ENCODE measurements at regions not wholly inside any gene's neighbourhood (a gene's known extent, or its start where the extent isn't known, plus 50 kb on each side); places are given as distances from the start of the nearest gene placed in this dataset.

DNA sequence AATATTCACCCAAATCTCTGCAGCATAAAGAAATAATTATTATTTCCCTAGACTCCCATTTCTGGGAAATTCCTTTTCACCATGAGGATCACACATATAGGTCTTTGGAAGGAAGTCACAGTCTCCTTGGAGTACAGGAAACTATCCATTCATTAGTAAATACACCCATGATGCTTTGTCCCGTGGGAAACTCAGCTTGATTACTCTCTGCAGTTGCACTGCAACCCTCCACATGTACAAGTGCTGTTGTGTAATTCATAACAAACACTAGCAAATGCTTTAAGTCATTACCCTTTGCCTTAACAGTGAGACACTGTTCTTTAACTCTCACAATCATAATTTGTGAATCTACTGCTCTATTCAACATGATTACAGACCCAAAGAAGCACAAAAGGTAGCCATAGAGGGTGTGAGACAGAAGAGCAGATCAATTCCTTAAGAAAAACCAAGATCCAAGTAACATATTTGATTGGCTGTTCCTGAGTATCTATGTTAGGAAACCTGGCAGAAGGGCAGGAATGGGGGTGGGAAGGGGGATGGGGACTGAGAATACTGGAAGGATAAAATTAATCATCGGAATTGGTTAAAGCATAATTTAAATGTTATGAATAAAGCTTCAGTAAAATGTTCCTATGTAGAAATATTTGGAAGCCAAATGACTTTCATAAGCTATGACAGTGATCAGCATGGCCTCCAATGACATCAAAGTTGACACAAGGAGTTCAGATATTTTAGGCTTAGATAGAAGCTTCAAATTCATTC lies 268.0 kb downstream of the HACE1 start:
- in situ Hi-C loops (cut with HindIII; ENCODE audit: low pct_ligation_motif_present, low pct_unique_long_range_greater_than_20kb, low sequenced_read_pairs) = no loop called here

DNA sequence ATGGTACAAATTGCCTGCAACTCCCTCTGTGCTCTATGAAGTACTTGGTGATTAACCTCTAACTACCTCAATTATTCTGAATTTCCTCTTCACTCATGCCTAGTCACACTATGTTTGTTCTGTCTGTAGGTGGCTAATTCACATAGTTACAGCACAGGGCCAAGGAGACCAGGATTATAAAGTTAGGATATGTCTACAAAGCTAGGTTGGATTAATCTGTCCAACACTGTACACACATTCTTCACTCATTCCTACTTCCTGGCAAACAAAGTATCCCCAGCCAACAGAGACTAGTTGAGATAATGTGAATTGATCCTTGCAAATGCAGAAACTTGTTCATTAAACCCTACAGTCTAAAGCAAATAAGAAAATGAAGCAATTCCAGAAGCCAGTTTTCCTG lies 269.8 kb downstream of the HACE1 start:
- in situ Hi-C loops (cut with HindIII; ENCODE audit: low pct_ligation_motif_present, low pct_unique_long_range_greater_than_20kb, low sequenced_read_pairs) = no loop called here
- DNase-seq = no peak

More for the DNA sequence above, 268.0 kb downstream of the HACE1 start:
- DNase-seq = no peak

DNA sequence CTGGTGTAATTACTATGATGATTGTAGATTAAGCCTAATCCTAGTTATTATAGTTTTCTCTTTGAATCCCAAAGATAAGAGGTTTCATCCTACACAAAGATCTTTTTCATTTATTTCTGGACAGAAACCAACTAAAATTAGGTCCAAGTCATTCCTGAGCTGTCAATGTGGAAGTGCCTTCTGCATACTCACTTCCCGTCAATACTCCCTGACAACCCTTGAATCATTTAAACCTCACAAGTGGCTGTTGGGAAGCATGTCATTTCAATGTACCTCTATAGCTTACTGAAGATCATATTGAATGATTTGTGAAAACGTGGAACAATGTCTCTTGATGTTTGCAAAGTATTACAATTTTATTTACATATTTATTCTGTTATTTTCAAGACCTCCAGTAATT lies 274.1 kb downstream of the HACE1 start:
- no peak for DNase-seq

DNA sequence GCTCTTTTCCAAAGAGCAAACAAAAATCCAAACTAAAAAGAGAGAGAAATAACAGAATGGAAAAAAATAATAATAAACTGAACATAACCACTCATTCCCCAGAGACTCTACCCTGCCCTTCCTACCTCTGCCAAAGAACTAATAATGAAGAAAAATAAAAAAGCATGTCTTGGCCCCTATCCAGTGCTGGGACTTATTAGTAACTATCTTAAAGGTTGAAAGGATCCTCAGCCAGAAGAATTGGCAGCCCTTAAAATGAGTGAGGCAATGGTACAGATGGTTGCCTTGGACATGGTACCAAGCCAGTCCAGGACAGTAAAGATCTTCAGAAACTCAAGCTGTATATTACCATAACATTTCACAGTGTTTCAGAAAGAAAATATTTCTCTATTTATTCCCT lies 279.3 kb downstream of the HACE1 start:
- in situ Hi-C loops (cut with HindIII; ENCODE audit: low pct_ligation_motif_present, low pct_unique_long_range_greater_than_20kb, low sequenced_read_pairs) = no loop called here
- no peak for DNase-seq

More for the DNA sequence above, 274.1 kb downstream of the HACE1 start:
- in situ Hi-C loops (cut with HindIII; ENCODE audit: low pct_ligation_motif_present, low pct_unique_long_range_greater_than_20kb, low sequenced_read_pairs) = no loop called here

DNA sequence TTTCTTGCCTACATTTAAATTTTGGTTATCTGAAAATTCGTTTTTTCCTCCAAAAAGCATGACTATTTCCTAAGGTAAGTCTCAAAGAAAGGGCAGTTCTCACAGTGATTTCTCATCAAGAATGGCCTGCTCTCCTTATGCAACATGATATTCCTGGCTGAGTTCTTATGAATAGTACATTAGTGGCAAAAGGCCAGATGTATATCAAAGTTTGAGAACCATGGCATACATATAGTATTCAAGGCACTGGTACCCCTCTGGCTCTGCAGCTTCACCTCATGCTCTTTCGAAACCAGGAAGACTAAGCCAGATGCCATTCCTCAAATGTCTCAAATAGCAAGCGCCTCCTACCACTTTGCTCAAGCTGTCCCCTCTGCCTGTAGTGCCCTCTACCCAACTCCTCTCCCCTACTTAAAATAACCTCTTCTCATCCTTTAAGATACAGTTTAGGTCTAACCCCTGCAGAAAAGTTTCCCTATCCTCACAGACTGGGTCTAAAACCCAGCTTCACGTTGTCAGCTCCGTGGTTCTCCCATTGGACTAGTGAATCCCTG lies 280.3 kb downstream of the HACE1 start:
- in situ Hi-C loops (cut with HindIII; ENCODE audit: low pct_ligation_motif_present, low pct_unique_long_range_greater_than_20kb, low sequenced_read_pairs) = no loop called here
- DNase-seq = no peak

DNA sequence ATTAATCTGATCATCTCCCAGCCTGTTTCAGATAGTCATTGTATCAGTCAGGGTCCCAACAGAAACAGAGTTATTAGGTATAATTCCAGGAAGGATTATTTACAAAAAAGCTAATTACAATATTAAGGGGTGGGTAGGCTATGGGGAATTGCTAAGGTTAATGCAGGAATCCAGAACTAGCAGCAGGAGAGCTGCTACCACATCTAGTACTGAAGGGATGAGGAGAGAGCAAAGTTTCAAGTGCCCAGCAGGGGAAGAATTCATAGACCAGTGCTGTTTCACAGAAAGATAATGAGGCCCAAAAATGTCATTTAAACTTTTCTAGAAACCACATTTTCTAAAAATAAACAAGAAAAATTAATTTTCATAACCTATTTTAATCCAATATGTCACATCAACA lies 284.2 kb downstream of the HACE1 start:
- DNase-seq = no peak
- in situ Hi-C loops (cut with HindIII; ENCODE audit: low pct_ligation_motif_present, low pct_unique_long_range_greater_than_20kb, low sequenced_read_pairs) = no loop called here

DNA sequence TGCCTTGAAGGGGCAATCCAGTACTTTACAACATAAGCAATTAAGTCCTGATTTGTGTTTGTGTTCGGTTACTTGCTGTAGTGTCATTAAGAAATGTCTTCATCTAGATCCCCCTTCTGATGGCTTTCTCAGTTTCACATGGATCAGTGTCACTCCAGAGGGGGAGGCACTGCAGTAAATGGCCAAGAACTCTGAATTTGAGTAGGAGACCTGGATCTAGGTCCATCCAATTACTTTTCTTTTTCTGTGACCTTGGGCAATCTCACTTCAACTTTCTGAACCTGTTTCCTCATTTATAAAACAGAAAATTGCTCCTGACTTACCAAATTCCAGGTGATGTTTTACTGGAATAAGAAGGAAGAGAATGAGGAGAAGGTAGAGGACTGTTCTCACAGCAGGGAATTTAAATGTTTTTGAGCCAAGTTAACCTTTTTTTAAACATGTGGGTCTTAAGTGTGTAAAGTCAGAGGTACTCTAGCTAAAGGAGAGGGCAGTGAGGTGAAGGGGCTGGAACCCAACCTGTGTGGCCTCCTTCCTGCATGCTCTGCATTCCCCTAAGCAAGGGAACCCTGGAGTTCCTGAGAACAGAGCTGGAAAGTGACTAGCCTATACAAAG lies 285.5 kb downstream of the HACE1 start:
- no peak for DNase-seq
- in situ Hi-C loops (cut with HindIII; ENCODE audit: low pct_ligation_motif_present, low pct_unique_long_range_greater_than_20kb, low sequenced_read_pairs) = no loop called here

DNA sequence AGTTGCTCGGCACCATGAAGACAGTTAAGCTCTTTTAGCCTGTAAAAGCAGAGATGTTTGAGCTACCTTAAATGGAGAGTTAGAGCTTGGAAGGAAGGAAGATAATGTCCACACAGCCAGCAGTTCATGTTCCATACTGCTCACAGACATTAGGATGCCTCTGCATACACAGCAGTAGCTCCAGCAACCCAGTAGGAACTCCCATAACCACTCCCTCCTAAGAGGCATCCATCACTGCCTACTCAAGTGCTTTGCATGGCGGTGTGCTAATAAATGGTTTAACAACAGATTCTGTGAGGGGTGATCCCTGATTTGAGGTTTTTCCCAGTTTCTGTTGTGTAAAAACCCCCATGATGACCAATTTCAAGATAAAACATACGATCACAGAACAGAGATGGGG lies 286.4 kb downstream of the HACE1 start:
- in situ Hi-C loops (cut with HindIII; ENCODE audit: low pct_ligation_motif_present, low pct_unique_long_range_greater_than_20kb, low sequenced_read_pairs) = no loop called here
- DNase-seq = no peak

DNA sequence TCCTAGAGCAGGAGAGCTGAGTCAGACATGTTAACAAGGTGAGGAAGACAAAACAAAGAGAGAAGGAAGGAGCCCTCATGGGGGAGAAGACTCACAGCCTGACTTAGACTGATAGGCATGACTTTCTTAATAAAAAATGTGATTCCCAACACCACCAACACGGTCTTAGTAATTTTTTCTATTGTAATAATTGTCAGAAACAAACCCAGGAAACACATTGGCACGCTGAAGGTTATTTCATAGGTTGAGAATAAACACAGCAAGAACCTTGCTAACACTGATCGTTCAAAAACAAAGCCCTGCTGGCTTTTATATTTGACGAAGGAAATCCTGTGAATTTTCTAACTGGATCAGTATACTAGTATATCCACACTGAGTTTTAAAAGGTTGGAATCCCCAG lies 286.8 kb downstream of the HACE1 start:
- no peak for DNase-seq
- in situ Hi-C loops (cut with HindIII; ENCODE audit: low pct_ligation_motif_present, low pct_unique_long_range_greater_than_20kb, low sequenced_read_pairs) = no loop called here

DNA sequence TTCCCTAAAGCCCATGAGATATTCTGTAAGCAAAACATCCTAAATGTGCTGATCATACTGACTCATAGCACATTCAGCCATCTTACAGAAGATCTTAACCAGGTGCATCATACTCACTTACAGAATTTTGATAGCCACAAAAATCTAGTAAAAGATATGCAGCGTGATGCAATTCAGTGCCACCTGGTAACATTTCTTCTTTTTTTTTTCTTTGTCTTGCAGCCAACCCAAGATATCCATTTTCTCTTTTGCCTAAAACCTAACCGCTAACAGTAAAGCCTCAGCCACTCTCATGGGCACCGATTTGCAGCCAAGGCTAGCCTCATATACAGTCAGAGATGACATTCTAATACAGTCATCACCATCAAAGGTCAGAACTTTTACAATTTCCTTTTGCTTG lies 293.3 kb downstream of the HACE1 start:
- DNase-seq = no peak
- in situ Hi-C loops (cut with HindIII; ENCODE audit: low pct_ligation_motif_present, low pct_unique_long_range_greater_than_20kb, low sequenced_read_pairs) = no loop called here

DNA sequence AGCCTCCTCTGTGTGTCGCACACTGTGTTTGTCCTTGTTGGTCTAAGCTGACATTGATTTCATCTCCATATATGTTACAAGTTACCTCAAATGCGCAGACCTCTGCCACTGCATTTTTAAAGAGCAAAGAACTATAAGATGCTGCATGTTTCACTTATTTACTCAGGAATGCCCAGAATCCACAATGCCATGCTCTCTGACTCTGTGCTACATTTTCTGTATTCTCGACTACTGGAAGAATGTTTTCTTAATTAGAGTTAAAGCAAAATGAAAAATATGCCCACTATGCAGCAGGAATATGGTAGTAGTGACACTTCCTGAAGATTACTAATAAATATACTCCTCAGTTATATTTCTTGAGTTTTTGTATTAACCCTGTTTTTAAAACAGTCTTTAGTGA lies 296.4 kb downstream of the HACE1 start:
- no peak for DNase-seq
- in situ Hi-C loops (cut with HindIII; ENCODE audit: low pct_ligation_motif_present, low pct_unique_long_range_greater_than_20kb, low sequenced_read_pairs) = no loop called here

DNA sequence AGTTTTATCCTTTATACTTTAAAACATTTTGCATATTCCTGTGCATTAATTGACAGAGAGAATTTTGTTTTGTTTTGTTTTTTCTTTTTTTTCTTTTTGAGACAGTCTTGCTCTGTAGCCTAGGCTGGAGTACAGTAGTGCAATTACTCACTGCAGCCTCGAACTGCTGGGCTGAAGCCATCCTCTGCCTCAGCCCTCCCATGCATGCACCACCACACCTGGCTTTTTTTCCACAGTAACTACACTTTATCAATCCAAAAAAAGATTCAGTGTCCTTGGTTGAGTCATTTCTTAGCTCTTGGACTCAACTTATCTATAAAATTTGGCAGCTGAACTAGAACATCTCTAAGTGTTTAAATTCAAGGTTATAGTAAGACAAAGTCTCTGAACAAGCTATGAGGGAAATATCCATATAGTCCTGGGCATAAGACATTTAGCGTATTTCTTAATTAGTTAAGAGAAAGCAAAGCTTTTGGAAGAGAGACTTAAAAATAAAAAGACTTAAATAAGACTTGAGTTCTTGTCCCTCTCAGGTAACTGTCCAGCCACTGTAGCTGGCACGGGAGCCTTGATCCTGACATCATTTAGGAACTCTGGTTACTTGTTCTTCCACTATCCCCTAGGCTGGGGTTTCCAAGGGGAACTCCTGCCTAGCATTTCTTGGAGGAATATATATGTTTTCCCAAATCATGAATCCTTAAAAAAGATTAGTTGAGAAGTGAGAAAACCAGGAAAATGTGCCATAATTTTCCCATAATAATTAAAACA lies 300.1 kb downstream of the HACE1 start:
- in situ Hi-C loops (cut with HindIII; ENCODE audit: low pct_ligation_motif_present, low pct_unique_long_range_greater_than_20kb, low sequenced_read_pairs) = no loop called here
- DNase-seq = no peak

DNA sequence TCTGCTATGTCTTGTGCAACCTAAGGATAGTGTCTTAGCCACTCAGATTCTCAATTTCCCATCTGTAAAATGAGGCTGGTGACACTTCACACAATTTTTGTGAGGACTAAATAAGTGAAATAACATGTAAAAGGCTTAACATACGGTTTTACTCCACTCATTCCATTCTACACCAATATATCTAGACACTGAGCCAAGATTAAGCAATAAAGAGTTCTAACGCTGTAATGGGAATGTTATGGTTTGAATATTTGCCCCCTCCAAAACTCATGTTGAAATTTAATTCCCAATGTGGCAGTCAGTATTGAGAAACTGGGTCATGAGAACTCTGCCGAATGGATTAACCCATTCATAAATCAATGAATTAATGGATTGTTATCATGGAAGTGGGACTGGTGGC lies 301.0 kb downstream of the HACE1 start:
- in situ Hi-C loops (cut with HindIII; ENCODE audit: low pct_ligation_motif_present, low pct_unique_long_range_greater_than_20kb, low sequenced_read_pairs) = no loop called here
- no peak for DNase-seq

DNA sequence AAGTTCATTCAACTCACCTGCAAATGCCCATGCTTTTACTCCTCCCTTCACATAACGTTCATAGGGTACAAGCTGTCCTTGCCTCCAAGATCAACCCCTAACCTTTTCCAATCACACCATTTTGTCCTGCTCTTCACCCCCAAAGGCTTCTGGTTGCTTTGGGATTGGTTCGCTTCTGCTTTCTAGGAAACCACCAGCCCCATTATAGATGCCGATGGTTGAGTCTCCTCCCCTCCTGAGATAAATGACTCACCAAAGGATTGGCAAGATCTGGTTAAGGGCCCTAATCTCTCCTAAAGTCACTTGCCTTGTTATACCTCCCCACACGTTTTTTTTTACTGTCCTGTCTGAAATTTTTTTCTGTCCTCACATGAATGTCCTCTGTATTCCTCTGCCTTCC lies 311.4 kb downstream of the HACE1 start:
- in situ Hi-C loops (cut with HindIII; ENCODE audit: low pct_ligation_motif_present, low pct_unique_long_range_greater_than_20kb, low sequenced_read_pairs) = no loop called here
- DNase-seq = no peak

DNA sequence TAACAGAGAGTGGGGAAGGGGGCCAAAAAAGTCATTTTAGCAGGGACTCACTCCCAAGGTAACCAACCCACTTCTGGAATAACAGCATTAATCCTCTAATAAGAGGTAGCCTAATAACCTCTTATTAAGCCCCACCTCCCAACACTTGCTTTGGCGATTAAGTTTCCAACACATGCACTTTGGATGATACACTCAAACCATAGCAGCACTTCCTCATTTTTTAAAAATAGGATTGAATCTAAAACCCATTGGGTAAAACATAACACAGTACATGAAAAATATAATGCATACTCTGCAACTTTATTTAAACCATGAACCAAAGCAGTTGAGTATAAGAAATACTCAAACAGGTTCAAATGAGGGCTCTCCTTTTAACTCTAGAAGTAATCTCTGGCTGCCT lies 318.3 kb downstream of the HACE1 start:
- in situ Hi-C loops (cut with HindIII; ENCODE audit: low pct_ligation_motif_present, low pct_unique_long_range_greater_than_20kb, low sequenced_read_pairs) = no loop called here

DNA sequence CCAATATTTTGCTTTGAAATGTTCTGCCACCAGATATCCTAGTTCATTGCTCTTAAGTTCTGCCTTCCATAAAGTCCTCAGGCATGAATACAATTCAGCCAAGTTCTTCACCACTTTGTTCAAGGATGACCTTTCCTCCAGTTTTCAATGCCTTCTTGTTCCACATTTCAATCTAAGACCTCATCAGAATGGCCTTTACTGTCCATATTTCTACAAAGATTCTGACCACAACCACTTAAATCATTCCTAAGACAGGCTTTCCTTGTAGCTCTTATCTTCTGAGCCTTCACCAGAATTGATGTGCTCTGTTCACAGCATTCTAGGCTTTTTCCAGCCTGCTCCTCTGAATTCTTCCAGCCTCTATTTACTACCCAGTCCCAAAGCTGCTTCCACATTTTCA lies 319.0 kb downstream of the HACE1 start:
- DNase-seq = no peak
- in situ Hi-C loops (cut with HindIII; ENCODE audit: low pct_ligation_motif_present, low pct_unique_long_range_greater_than_20kb, low sequenced_read_pairs) = no loop called here

More for the DNA sequence above, 318.3 kb downstream of the HACE1 start:
- no peak for DNase-seq

DNA sequence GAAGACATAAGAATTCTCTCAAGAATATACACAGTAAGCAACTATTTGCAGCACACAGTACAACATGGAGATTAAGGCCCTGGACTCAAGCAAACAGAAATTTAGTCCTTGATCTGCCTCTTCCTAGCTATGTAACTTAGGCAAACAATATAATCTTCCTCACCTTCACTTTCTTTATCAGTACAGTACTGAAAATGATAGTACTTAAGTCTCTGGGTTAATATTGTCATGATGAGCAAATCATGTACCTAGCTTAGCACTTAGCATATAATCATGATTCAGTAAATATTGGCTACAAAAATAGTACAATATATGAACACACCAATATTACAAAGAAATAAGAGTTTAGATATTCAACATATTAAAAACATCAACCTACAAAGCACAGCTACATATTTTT lies 320.5 kb downstream of the HACE1 start:
- in situ Hi-C loops (cut with HindIII; ENCODE audit: low pct_ligation_motif_present, low pct_unique_long_range_greater_than_20kb, low sequenced_read_pairs) = no loop called here

DNA sequence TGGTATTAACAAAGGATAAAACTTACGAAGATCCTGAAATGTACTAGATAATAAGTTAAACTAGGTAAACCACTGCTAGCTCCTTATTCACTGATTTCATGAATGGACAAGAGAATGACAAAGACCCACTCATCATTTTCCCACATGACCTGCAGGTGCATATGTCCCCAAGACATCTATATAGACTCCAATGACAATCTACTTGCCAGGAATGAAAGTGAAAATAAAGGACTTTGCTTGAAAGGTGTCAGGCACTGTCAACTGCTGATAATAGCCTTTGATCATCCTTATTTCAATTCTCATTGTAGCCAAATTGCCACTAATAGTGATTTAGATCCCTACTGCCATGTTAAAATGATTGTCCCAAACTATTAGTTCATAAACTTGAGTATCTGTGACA lies 321.8 kb downstream of the HACE1 start:
- no peak for DNase-seq
- in situ Hi-C loops (cut with HindIII; ENCODE audit: low pct_ligation_motif_present, low pct_unique_long_range_greater_than_20kb, low sequenced_read_pairs) = no loop called here

More for the DNA sequence above, 320.5 kb downstream of the HACE1 start:
- DNase-seq = no peak

DNA sequence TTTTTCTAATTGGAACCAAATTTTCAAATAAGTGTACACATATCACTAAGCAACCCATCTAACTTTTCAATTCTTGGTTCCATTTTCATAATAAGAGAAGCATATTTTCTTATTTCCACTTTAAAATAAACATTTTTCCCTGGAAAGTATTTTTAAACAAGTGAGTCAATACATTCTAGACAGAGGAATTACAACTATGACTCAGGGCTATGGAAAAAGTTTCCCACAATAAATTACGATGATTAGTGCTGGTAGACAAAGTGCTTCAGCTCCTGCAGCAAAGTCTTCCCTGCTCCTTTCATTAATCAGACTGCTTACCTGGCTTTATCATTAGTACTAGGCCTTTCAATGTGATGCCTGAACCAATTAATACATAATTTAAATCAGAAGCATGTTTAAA lies 322.5 kb downstream of the HACE1 start:
- in situ Hi-C loops (cut with HindIII; ENCODE audit: low pct_ligation_motif_present, low pct_unique_long_range_greater_than_20kb, low sequenced_read_pairs) = no loop called here
- no peak for DNase-seq
